ENCODE measurements at regions not wholly inside any gene's neighbourhood (a gene's known extent, or its start where the extent isn't known, plus 50 kb on each side); places are given as distances from the start of the nearest gene placed in this dataset.

- no peaks in the 10 kb centered on the region for H4K20me1 ChIP-seq (ENCODE audit: insufficient read depth, poor library complexity, severe bottlenecking)
- no peaks in the 10 kb centered on the region for H3K9me3 ChIP-seq (ENCODE audit: low read depth)
- no peaks in the 10 kb centered on the region for H3K79me2 ChIP-seq
- TF ChIP-seq EZH2phosphoT487 (IDR thresholded peaks at IDR 0.05; ENCODE audit: low read depth, severe bottlenecking, unreplicated experiment) (no peak), CTCF (IDR thresholded peaks at IDR 0.05; ENCODE audit: poor library complexity) (no peak), EZH2 (IDR thresholded peaks at IDR 0.05; ENCODE audit: borderline replicate concordance) (no peak)
- no peaks in the 10 kb centered on the region for H3K9me2 ChIP-seq (replicated peaks; ENCODE audit: insufficient read depth)
- no peak overlapping the region for H3K4me3 ChIP-seq
- H2AFZ ChIP-seq = no peak overlapping the region
- no peaks in the 10 kb centered on the region for H3K4me1 ChIP-seq (ENCODE audit: insufficient read depth)
- 81% methylated on average over 2 of the region's 2 CpGs for WGBS (ENCODE audit: low lambda C conversion rate, missing lambda C conversion rate)
- no peaks in the 10 kb centered on the region for H3K27me3 ChIP-seq
- no peaks in the 10 kb centered on the region for H3K36me3 ChIP-seq (replicated peaks; ENCODE audit: insufficient read depth, low read depth)
- no peak overlapping the region for H3K4me2 ChIP-seq
- no peak for DNase-seq (ENCODE audit: low spot score)
- H3K27ac ChIP-seq = no peak overlapping the region
These were observed 736.6 kb upstream of the SORCS1 start for GRCh38 chr10:107901076-107901475.

- Histone ChIP-seq H2AFZ (no peak overlapping the region), H3K4me3 (no peak overlapping the region), H3K27ac (no peak overlapping the region), H4K20me1 (ENCODE audit: insufficient read depth, poor library complexity, severe bottlenecking) (no peaks in the 10 kb centered on the region), H3K36me3 (replicated peaks; ENCODE audit: insufficient read depth, low read depth) (no peaks in the 10 kb centered on the region), H3K9me3 (ENCODE audit: low read depth) (no peaks in the 10 kb centered on the region), H3K4me1 (ENCODE audit: insufficient read depth) (no peaks in the 10 kb centered on the region), H3K4me2 (no peak overlapping the region), H3K9me2 (replicated peaks; ENCODE audit: insufficient read depth) (no peaks in the 10 kb centered on the region), H3K79me2 (no peaks in the 10 kb centered on the region), H3K27me3 (no peaks in the 10 kb centered on the region)
- 88% methylated on average over 5 of the region's 5 CpGs for WGBS (ENCODE audit: low lambda C conversion rate, missing lambda C conversion rate)
- no peak for DNase-seq (ENCODE audit: low spot score)
- no peak for TF ChIP-seq EZH2 (IDR thresholded peaks at IDR 0.05; ENCODE audit: borderline replicate concordance)
- TF ChIP-seq CTCF (IDR thresholded peaks at IDR 0.05; ENCODE audit: poor library complexity) = no peak
- no peak for TF ChIP-seq EZH2phosphoT487 (IDR thresholded peaks at IDR 0.05; ENCODE audit: low read depth, severe bottlenecking, unreplicated experiment)
These were observed 735.6 kb upstream of the SORCS1 start for GRCh38 chr10:107900131-107900530.

GRCh38 chr10:107899502-107900062 lies 735.1 kb upstream of the SORCS1 start:
- Histone ChIP-seq H3K27me3 (no peaks in the 10 kb centered on the region), H3K9me2 (replicated peaks; ENCODE audit: insufficient read depth) (no peaks in the 10 kb centered on the region), H3K4me3 (no peak overlapping the region), H2AFZ (no peak overlapping the region), H3K36me3 (replicated peaks; ENCODE audit: insufficient read depth, low read depth) (no peaks in the 10 kb centered on the region), H4K20me1 (ENCODE audit: insufficient read depth, poor library complexity, severe bottlenecking) (no peaks in the 10 kb centered on the region), H3K4me2 (no peak overlapping the region), H3K27ac (no peak overlapping the region), H3K4me1 (ENCODE audit: insufficient read depth) (no peaks in the 10 kb centered on the region), H3K9me3 (ENCODE audit: low read depth) (no peaks in the 10 kb centered on the region), H3K79me2 (no peaks in the 10 kb centered on the region)
- TF ChIP-seq EZH2 (IDR thresholded peaks at IDR 0.05; ENCODE audit: borderline replicate concordance) = no peak
- TF ChIP-seq EZH2phosphoT487 (IDR thresholded peaks at IDR 0.05; ENCODE audit: low read depth, severe bottlenecking, unreplicated experiment) = no peak
- TF ChIP-seq CTCF (IDR thresholded peaks at IDR 0.05; ENCODE audit: poor library complexity) = no peak
- no peak for DNase-seq (ENCODE audit: low spot score)
- 78% methylated on average over 4 of the region's 4 CpGs for WGBS (ENCODE audit: low lambda C conversion rate, missing lambda C conversion rate)

- Histone ChIP-seq H3K9me3 (ENCODE audit: low read depth) (no peaks in the 10 kb centered on the region), H3K79me2 (no peaks in the 10 kb centered on the region), H3K27ac (no peak overlapping the region), H3K36me3 (replicated peaks; ENCODE audit: insufficient read depth, low read depth) (no peaks in the 10 kb centered on the region), H3K27me3 (no peaks in the 10 kb centered on the region), H4K20me1 (ENCODE audit: insufficient read depth, poor library complexity, severe bottlenecking) (no peaks in the 10 kb centered on the region), H2AFZ (no peak overlapping the region), H3K9me2 (replicated peaks; ENCODE audit: insufficient read depth) (no peaks in the 10 kb centered on the region), H3K4me2 (no peak overlapping the region), H3K4me3 (no peak overlapping the region), H3K4me1 (ENCODE audit: insufficient read depth) (no peaks in the 10 kb centered on the region)
- TF ChIP-seq EZH2 (IDR thresholded peaks at IDR 0.05; ENCODE audit: borderline replicate concordance) (no peak), CTCF (IDR thresholded peaks at IDR 0.05; ENCODE audit: poor library complexity) (no peak), EZH2phosphoT487 (IDR thresholded peaks at IDR 0.05; ENCODE audit: low read depth, severe bottlenecking, unreplicated experiment) (no peak)
- WGBS (ENCODE audit: low lambda C conversion rate, missing lambda C conversion rate) = 92% methylated on average over 4 of the region's 4 CpGs
- DNase-seq (ENCODE audit: low spot score) = no peak
These were observed 734.6 kb upstream of the SORCS1 start for GRCh38 chr10:107899075-107899474.
